Right atrium auricular region (tissue), 2 donors: ENCODE measurements at regions not wholly inside any gene's neighbourhood (a gene's known extent, or its start where the extent isn't known, plus 50 kb on each side); places are given as distances from the start of the nearest gene placed in this dataset.

Experiments
- DNase-seq: peaks from one replicate; pipeline ENCODE4 v3.0.0-alpha.2; 2019; ENCODE audit warnings: low spot score
- H3K27ac ChIP-seq, 2 donors: fragments of 200-600 bp; sonication (generic); 1 replicate in 1 of 2; 2 replicates in 1 of 2; pipeline ENCODE4 v1.5.1; 2016 to 2019
- H3K27me3 ChIP-seq, 2 donors: fragments of 200-600 bp; sonication (generic); one replicate each; pipeline versions ENCODE4 v1.5.1 to v1.6.0; 2017 to 2019
- H3K36me3 ChIP-seq: fragments of 200-600 bp; sonication (generic); one replicate; pipeline ENCODE4 v1.5.1; 2016
- H3K4me1 ChIP-seq, 2 donors: fragments of 200-600 bp; sonication (generic); one replicate each; pipeline versions ENCODE4 v1.5.1 to v1.6.0; 2017 to 2019
- H3K4me3 ChIP-seq, 2 donors: fragments of 200-600 bp; sonication (generic); 1 replicate in 1 of 2; 2 replicates in 1 of 2; pipeline ENCODE4 v1.5.1; 2017 to 2019; ENCODE audit warnings: mild to moderate bottlenecking in 1 of 2, moderate library complexity in 1 of 2
- H3K9me3 ChIP-seq, 2 donors: fragments of 200-600 bp; sonication (generic); one replicate each; pipeline ENCODE4 v1.5.1; 2019
- TF ChIP-seq, protein P1 (sequence below), 2 donors: fragments of 200-600 bp; sonication (generic); IDR thresholded peaks; one replicate each; pipeline ENCODE4 v1.5.1; 2019; ENCODE audit warnings: antibody characterized with exemption in 2 of 2

DNA sequence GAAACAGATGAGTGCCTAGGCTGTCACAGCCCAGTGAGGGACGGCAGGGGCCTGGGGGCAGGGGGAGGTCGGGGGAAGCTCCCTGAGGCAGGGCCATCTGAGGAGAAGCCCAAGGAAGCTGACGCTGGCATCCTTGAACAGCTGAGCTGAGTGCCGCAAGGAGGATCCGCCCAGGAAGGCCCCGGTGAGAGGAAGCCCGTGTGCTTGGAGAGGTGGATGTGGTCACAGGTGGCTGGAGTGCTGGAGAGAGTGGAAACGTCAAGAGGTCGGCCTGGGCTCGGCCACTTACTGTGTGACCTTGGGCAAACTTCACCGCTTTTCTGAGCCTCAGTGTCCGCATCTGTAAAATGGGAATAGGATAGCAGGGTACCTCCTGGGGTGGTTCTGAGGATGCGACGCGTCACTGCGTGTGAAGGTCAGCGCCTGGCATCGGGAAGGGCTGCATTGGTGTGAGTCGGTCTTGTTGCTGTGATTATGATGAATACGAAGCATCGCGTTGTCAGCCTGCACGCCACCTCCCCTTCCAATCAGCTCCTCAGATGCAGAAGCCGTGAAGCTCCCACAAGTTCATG is 116.1 kb upstream of the PTPN1 start:
- H3K27ac ChIP-seq, result peak overlapping the region; percentile 92
- H3K4me1 ChIP-seq, result peaks cover 0 to 52% of the 10 kb centered on the region in 2 donors
- no peaks in the 10 kb centered on the region for H3K9me3 ChIP-seq
- no peak overlapping the region for H3K4me3 ChIP-seq
- TF ChIP-seq, protein P1, sequence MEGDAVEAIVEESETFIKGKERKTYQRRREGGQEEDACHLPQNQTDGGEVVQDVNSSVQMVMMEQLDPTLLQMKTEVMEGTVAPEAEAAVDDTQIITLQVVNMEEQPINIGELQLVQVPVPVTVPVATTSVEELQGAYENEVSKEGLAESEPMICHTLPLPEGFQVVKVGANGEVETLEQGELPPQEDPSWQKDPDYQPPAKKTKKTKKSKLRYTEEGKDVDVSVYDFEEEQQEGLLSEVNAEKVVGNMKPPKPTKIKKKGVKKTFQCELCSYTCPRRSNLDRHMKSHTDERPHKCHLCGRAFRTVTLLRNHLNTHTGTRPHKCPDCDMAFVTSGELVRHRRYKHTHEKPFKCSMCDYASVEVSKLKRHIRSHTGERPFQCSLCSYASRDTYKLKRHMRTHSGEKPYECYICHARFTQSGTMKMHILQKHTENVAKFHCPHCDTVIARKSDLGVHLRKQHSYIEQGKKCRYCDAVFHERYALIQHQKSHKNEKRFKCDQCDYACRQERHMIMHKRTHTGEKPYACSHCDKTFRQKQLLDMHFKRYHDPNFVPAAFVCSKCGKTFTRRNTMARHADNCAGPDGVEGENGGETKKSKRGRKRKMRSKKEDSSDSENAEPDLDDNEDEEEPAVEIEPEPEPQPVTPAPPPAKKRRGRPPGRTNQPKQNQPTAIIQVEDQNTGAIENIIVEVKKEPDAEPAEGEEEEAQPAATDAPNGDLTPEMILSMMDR (IDR thresholded peaks at IDR 0.05), result no peak
- no peaks in the 10 kb centered on the region for H3K27me3 ChIP-seq
- no peak for DNase-seq
- no peaks in the 10 kb centered on the region for H3K36me3 ChIP-seq

DNA sequence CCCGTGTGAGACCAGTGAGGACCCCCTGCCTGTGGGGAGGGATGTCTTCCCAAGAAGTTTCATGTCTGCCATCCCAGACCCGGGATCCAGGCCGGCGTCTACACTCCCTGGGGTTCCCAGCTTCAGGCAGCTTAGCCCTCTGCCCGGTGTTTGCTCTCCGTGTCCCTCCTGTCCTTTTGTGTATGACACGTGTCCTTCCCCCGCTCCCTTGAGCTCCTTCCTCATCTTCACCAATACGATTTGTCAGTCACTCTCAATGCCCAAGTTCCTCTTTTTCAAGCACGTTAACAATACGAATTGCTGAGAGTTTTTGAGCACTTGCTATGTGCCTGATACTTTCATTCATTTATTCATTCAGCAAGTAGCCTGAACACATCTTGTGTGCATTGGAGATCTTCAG is 115.6 kb upstream of the PTPN1 start:
- no peaks in the 10 kb centered on the region for H3K36me3 ChIP-seq
- H3K4me3 ChIP-seq, result no peak overlapping the region
- H3K27ac ChIP-seq, result peak overlapping the region; percentile 92
- DNase-seq, result no peak
- no peaks in the 10 kb centered on the region for H3K9me3 ChIP-seq
- TF ChIP-seq, protein P1 (IDR thresholded peaks at IDR 0.05), result no peak
- H3K4me1 ChIP-seq, result peaks cover under 1 to 54% of the 10 kb centered on the region in 2 donors
- H3K27me3 ChIP-seq, result no peaks in the 10 kb centered on the region

DNA sequence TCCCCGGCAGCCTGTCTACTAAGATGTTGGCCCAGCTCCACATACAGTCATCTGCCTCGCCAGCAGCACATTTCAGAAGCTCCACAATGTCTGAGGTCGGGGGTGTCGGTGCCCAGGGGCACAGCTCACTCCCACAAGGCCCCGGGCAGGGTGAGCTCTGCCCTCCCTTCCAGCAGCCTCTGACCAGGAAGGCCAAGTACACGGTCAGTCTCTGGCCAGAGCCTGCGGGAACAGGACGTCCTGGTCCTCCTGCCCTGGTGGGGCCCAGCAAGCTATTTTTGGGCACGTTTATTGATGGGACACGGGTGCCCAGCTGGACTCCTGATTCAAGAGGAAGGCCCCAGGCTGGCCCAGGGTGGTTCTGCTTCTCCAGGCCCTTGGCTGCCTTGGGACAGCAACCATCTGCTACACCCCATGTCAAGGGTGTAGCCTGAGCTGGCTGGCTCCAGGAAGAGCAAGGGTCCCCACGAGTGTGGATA is 114.9 kb upstream of the PTPN1 start:
- peak; percentile 90 for DNase-seq
- H3K4me1 ChIP-seq, result peaks cover 3 to 54% of the 10 kb centered on the region in 2 donors
- TF ChIP-seq, protein P1 (IDR thresholded peaks at IDR 0.05), result no peak

DNA sequence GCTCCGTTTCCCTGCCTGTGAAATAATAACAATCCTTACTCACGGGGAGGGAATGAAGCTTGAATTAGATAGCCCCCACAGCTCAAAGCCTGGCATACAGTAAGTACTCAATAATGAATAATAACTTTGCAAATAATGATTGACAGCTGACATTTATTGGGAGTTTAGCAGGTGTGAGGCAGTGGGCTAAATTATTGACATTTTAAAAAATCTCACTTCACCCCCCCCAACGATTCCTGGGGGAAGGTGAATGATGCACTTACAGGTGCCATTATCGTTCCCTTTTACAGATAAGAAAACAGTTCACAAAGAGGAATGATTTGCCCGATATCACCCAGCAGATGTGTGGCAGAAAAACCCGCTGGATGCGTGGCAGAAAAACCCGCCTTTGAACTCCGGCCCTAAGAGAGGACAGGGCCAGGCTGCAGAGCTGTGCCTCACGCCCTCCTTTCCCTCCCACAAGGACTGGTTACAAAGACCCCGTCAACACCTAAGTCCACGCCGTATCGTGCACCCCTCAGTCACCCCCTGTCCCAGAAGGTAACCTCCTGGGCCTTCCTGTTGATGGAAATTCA is 114.2 kb upstream of the PTPN1 start:
- no peaks in the 10 kb centered on the region for H3K36me3 ChIP-seq
- H3K27ac ChIP-seq, result peak overlapping the region; percentile 92
- H3K9me3 ChIP-seq, result no peaks in the 10 kb centered on the region
- peaks cover 3 to 58% of the 10 kb centered on the region in 2 donors for H3K4me1 ChIP-seq
- H3K4me3 ChIP-seq, result no peak overlapping the region
- TF ChIP-seq, protein P1 (IDR thresholded peaks at IDR 0.05), result no peak
- no peak for DNase-seq
- no peaks in the 10 kb centered on the region for H3K27me3 ChIP-seq

More for the DNA sequence above, 114.9 kb upstream of the PTPN1 start:
- H3K36me3 ChIP-seq, result no peaks in the 10 kb centered on the region
- peak overlapping the region; percentile 92 for H3K27ac ChIP-seq
- no peak overlapping the region for H3K4me3 ChIP-seq
- H3K27me3 ChIP-seq, result no peaks in the 10 kb centered on the region
- no peaks in the 10 kb centered on the region for H3K9me3 ChIP-seq

DNA sequence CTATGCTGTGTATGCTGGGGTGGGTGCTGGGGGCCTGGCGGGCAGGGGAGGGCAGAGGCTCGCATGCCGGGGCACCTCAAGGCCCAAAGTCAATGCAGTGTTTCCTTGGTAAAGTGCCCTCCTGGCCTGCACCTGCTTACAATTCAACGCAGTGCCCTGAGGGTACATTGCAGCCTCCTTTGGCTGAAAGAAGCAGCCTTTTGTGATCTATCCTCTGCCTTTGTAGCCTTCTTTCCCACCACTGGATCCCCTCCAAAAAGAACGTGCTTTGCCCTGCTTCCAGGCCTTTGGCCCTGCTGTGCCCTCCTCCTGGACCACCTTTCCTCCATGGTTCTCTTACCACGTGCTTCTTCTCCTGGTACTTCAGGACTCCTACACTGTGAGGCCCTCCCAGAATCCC is 113.6 kb upstream of the PTPN1 start:
- Histone ChIP-seq H3K36me3 (no peaks in the 10 kb centered on the region), H3K27me3 (no peaks in the 10 kb centered on the region), H3K4me1 (peaks cover 3 to 63% of the 10 kb centered on the region in 2 donors), H3K9me3 (no peaks in the 10 kb centered on the region), H3K27ac (peak overlapping the region; percentile 92), H3K4me3 (no peak overlapping the region)
- DNase-seq, result no peak
- TF ChIP-seq, protein P1 (IDR thresholded peaks at IDR 0.05), result no peak
